ENCODE measurements at regions not wholly inside any gene's neighbourhood (a gene's known extent, or its start where the extent isn't known, plus 50 kb on each side); places are given as distances from the start of the nearest gene placed in this dataset.

DNA sequence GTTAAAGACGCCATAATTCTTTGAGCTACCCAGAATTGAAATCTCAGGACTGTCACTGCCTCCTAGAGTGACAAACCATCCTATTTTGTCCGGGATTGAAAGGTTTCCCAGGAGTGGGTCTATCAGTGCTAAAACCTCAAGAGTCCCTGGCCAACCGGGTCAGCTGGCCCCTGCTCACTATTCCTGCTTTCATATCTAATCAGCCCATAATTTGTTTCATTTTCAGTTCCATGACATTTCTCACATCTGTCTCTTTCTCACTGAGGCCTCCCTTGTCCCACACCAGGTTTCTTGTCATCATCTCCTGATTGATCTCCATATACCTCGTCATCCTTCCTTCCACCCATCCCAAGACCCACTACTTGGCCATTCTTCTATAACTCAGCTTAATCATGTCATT lies 98.2 kb downstream of the SLC35B3 start:
- Histone ChIP-seq H3K4me3 (ENCODE audit: low read depth, low read length) (no peak overlapping the region), H3K36me3 (ENCODE audit: control insufficient read depth, insufficient read depth, low read length) (no peaks in the 10 kb centered on the region), H3K27me3 (ENCODE audit: control insufficient read depth, insufficient read depth, low read length) (no peaks in the 10 kb centered on the region)
- TF ChIP-seq, protein P1, sequence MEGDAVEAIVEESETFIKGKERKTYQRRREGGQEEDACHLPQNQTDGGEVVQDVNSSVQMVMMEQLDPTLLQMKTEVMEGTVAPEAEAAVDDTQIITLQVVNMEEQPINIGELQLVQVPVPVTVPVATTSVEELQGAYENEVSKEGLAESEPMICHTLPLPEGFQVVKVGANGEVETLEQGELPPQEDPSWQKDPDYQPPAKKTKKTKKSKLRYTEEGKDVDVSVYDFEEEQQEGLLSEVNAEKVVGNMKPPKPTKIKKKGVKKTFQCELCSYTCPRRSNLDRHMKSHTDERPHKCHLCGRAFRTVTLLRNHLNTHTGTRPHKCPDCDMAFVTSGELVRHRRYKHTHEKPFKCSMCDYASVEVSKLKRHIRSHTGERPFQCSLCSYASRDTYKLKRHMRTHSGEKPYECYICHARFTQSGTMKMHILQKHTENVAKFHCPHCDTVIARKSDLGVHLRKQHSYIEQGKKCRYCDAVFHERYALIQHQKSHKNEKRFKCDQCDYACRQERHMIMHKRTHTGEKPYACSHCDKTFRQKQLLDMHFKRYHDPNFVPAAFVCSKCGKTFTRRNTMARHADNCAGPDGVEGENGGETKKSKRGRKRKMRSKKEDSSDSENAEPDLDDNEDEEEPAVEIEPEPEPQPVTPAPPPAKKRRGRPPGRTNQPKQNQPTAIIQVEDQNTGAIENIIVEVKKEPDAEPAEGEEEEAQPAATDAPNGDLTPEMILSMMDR (IDR thresholded peaks at IDR 0.05; ENCODE audit: insufficient read depth, low read depth, low read length), result no peak
- ChIA-PET CTCF (no interaction called here), POLR2A (no interaction called here)
- no peak for DNase-seq (ENCODE audit: low read depth)

DNA sequence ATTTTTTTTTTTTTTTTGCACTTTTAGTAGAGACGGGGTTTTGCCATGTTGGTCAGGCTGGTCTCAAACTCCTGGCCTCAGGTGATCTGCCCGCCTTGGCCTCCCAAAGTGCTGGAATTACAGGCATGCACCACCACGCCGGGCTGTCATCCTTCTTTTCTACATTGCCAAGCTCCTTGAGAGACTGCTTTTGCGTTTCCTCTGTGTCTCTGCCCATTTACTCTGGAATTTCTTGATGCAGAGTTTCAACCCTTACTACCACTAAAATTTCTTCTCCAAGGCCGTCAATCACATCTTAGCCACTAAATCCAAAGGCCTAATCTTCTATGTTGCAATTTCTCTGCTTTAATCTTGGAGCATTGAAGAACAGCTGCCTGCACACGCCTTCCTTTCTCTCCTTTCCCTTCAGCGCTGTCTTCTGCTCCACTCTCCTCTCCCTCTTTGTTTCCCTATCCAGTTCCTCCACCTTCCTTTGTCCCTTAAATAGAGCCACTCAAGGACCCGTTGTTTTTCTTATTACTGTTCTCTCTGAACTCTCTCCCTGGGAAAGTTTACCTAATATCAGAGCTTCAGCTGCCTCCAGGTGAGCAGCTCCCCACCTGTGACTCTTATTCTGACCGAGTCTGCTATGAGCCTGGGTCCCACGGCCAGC lies 98.8 kb downstream of the SLC35B3 start:
- POLR2A ChIA-PET, result no interaction called here
- CTCF ChIA-PET, result no interaction called here
- H3K27me3 ChIP-seq (ENCODE audit: control insufficient read depth, insufficient read depth, low read length), result no peaks in the 10 kb centered on the region
- H3K4me3 ChIP-seq (ENCODE audit: low read depth, low read length), result no peak overlapping the region
- TF ChIP-seq, protein P1 (IDR thresholded peaks at IDR 0.05; ENCODE audit: insufficient read depth, low read depth, low read length), result no peak
- no peak for DNase-seq (ENCODE audit: low read depth)
- no peaks in the 10 kb centered on the region for H3K36me3 ChIP-seq (ENCODE audit: control insufficient read depth, insufficient read depth, low read length)

DNA sequence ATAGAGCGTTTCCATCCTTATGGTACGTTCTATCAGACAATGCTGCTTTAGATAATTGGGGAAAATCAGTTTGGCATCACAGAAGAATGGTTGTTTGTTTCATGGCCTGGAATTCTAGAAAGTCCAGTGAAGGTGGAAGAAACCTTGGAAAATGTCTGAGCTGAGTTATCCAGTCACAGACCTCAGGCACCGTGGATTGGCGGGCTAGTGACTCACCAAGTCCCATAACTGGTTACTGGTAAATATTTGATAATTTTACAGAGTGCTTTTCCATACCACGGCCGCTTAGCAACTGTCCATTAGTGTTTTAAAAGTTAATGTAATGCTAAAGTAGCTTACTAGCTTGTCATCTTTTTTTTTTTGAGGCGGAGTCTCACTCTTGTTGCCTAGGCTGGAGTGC lies 99.4 kb downstream of the SLC35B3 start:
- H3K4me3 ChIP-seq (ENCODE audit: low read depth, low read length), result no peak overlapping the region
- TF ChIP-seq, protein P1 (IDR thresholded peaks at IDR 0.05; ENCODE audit: insufficient read depth, low read depth, low read length), result no peak
- no peaks in the 10 kb centered on the region for H3K36me3 ChIP-seq (ENCODE audit: control insufficient read depth, insufficient read depth, low read length)
- DNase-seq (ENCODE audit: low read depth), result no peak
- no peaks in the 10 kb centered on the region for H3K27me3 ChIP-seq (ENCODE audit: control insufficient read depth, insufficient read depth, low read length)
- ChIA-PET POLR2A (no interaction called here), CTCF (no interaction called here)

DNA sequence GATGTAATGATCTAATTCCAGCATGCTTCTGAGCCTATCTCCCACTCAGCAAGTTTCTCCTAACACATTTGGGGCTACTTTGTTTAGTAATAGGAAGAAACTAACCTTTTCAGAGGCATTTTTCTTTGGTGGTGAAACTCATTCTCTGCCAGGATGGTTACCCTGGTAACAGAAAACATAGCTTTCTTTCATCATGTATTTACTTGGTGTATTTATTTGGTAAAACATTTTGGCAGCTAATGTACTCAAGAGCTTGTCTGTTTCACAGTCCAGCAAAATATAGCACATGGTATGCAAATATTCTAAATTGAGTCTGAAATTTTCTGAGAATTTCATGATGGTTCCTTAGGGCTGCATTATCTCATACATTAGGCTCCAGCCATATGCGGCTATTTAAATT lies 100.0 kb downstream of the SLC35B3 start:
- Histone ChIP-seq H3K36me3 (ENCODE audit: control insufficient read depth, insufficient read depth, low read length) (no peaks in the 10 kb centered on the region), H3K27me3 (ENCODE audit: control insufficient read depth, insufficient read depth, low read length) (no peaks in the 10 kb centered on the region), H3K4me3 (ENCODE audit: low read depth, low read length) (no peak overlapping the region)
- ChIA-PET CTCF (no interaction called here), POLR2A (no interaction called here)
- no peak for DNase-seq (ENCODE audit: low read depth)
- TF ChIP-seq, protein P1 (IDR thresholded peaks at IDR 0.05; ENCODE audit: insufficient read depth, low read depth, low read length), result no peak

DNA sequence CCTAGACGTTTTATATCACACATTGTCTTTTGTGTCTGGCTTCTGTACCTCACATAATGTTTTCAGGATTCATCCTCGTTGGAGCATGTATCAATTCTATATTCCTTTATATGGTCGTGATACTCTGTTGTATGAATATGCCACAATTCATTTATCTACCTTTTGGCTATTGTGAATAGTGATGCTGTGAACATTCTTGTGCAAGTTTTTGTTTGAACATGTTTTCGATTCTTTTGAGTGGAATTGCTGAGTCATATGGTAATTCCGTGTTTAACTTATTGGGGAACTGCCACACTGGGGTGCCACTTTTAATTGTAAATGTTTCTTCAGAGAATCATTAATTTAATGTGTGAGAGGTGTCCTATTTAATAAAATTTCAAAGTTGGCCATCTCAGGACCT lies 101.2 kb downstream of the SLC35B3 start:
- no peaks in the 10 kb centered on the region for H3K27me3 ChIP-seq (ENCODE audit: control insufficient read depth, insufficient read depth, low read length)
- POLR2A ChIA-PET, result no interaction called here
- no peak overlapping the region for H3K4me3 ChIP-seq (ENCODE audit: low read depth, low read length)
- no peaks in the 10 kb centered on the region for H3K36me3 ChIP-seq (ENCODE audit: control insufficient read depth, insufficient read depth, low read length)
- DNase-seq (ENCODE audit: low read depth), result no peak
- CTCF ChIA-PET, result no interaction called here
- TF ChIP-seq, protein P1 (IDR thresholded peaks at IDR 0.05; ENCODE audit: insufficient read depth, low read depth, low read length), result no peak

Data from BJ (cell line).